GM21515 (cell line): ENCODE measurements at regions not wholly inside any gene's neighbourhood (a gene's known extent, or its start where the extent isn't known, plus 50 kb on each side); places are given as distances from the start of the nearest gene placed in this dataset.

Experiments
- ATAC-seq: cut with Tn5 transposase; IDR thresholded peaks from one replicate; pipeline ENCODE4 v1.9.1; 2021; ENCODE audit not compliant: unreplicated experiment

DNA sequence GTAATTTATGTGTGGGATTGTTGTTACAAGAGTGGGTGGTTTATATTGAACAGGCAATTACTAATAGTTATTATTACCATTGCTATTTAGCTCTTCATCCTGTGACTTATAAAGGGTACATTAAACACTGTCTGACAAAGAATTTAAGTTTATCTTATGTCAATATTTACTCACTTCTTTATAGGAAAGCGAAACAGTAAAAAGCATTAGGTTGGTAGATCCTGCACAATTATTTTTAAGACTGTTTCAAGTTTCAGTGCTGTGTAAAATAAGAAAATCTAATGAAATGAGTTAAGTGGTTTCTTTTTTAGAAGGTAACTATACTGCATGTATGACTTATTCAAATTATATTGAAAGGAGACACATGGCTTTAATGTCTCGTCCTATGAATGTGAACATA lies 135.8 kb upstream of the MAP3K7 start:
- no peak for ATAC-seq

DNA sequence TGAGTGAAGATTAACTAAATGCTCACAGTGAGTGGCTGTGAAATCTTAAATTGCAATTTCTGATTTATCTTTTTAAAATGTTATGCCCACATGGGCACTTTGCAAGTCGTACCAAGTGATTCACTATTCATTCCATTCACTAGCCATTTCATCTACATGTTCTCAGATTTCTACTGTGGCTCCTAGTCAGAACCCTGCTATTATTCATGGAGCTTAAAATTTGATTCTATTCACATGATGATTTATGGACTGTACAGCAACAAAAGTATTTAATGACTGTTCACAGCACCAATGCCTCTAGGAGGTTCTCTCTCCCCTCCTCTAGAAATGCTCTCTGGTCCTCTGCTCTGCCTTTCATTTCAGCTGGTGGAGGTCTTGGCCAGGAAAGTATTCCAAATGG lies 133.5 kb upstream of the MAP3K7 start:
- no peak for ATAC-seq

DNA sequence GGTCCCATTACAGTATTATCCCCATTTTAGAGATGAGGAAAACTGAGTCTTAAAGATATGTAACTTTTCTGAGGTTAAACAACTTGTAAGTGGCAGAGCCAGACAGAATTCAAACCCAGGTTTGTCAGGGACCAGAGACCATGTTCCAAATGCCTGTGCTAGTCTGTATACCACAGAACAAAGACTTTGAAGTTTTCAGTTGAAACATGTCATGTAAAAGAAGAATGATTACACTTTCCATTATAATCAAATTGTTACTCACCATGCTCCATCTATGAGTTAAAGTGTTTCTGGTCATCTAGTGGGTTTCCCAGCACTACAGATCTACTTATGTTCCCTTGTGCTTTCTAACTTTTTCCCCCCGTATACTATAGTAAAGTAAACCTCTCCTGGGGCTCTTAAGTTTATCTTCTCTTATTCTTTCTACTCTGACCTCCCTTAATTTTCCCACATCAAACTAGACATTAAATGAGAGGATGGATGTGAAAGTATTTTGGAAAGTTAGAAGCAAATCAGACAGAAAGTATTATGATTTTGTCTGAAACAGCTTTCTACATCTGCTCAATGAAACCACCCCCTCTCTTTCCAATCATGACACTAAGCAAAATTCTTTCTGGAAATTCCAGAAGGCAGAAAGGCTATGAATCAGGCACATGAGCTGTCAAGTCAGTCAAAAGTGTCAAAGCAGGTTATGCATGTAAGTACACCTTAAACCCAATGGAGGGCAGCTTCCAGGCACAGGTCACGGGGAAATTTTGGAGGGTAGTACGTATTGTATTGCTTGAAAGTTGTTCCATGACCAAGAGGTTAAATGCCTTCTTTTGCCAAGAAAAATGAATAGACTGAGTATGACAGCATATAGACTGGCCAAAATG lies 132.7 kb upstream of the MAP3K7 start:
- no peak for ATAC-seq

DNA sequence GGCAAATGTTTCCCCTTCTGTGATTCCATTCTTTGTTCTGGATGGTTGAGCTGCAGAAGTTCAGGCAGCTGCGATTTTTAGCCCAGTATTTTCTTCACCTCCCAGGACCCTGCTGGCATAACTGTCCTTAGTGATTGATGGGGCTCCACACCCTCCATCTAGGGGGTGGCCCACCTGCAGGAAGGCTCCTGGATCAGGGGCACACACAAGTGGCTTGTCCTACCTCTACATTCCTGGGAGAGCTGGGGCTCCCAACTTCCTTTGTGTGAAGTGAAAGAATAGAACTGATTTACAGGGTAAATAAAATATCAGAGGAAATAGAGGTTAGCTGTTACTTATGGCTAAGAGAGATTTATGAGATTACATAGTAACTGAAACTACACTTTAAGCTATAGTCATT lies 129.5 kb upstream of the MAP3K7 start:
- no peak for ATAC-seq

DNA sequence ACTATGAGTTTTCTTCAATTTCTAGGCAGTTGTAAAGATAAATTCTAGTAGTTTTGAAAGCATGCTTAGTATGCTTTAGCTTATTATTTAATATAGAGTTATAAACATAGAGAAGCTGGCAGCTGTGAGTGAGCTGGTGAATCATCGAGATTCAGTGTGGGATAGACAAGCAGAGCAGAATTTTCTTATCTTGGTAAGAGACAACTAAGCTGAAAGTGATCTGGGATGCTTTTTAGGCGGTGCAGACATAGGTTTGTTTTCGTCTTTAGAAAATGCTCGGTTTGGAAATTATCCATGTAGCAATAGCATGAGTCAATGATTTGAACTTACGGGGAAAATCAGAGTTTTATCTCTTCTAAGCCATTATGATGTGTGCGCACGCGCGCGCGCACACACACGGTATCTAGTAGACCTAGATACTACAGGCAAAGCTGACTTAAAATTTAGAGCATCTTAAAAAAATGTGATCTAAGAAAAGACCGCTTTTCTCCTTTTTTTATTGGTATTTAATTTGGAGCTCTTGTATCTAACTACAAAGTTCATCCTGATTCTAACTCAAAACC lies 128.3 kb upstream of the MAP3K7 start:
- ATAC-seq = no peak

DNA sequence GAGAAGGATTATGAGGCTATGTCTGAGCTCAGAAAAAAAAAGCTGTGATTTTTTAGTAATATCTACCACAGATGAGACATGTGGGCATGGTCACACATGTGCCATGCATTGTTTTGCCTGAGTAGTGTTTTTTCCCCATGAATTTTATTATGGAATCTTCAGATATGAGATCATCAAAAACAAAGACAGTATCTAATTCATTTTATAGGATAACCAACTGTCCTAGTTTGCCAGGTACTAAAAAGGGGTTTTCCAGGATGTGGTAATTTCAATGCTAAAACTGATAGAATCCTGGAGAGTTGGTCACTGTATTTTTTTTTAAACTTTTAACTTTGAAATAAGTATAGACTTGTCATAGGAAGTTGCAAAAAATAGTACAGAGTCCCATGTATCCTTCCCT lies 127.4 kb upstream of the MAP3K7 start:
- ATAC-seq = no peak

DNA sequence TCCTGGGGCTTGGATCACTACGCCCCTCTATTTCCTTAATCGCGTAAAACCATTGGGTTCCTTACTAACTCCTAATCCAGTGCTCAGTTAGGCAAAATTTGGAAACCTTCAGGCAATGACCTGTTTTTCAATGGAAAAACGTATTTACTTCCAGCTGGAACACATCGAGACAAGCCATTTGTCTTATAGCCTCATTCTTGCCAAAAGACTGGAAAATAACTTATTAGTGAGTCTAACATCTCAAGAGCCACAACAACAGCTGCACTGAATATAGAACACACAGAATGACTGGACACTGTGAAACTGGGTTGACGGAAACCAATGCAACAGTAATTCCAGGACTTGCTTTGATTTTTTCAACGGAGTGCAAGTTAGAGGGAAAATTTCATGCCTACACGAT lies 125.2 kb upstream of the MAP3K7 start:
- no peak for ATAC-seq

DNA sequence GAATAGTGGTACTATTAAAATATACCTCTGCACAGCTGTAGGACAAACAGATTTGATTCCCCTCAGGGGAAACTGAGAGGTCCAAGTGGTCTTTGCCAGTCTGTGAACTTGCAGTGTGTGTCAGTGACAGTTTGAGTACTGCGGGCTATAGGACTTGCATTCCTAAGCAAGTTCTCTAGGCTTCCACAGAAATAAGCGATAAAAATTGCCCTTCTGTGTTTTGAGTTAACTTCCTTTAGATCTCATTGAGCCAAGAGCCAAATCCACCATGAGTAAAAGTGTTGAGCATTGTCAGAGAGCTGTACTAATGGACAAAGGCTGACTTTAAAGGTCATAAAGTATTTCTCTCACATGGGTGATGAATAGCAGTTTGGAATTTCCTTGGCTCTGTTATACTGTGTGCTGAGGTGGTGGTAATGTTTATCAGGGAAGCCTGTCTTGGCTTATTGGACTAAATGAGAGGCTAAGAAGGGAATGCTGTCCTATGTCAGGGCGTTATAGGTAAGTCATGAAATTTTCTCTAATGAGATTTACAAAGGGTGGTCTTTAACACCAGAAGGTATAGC lies 122.6 kb upstream of the MAP3K7 start:
- no peak for ATAC-seq

DNA sequence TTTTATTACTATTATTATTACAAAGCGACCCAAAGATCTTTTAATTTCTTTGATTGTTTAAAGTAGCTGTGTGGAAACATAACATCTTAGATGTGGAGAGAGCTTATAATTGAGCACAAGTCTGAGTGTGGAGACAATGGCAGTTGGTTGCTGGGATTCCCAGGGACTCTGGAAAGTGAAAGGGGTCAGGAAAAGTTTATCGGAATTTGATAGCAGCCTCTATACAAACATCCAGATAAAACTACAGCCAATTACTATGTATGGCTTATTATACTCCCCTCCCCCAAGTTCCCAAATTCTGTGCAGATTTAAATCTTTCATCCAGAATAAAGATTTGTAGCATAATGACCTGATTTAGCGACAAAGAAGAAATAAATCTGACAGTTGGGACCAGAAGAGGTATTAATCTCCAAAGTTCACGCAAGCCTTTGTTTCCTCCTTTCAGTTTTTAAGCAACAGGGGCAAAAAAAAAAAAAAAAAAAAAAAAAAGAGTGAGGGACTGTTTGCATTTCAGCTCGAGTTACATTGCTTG lies 121.4 kb upstream of the MAP3K7 start:
- no peak for ATAC-seq

DNA sequence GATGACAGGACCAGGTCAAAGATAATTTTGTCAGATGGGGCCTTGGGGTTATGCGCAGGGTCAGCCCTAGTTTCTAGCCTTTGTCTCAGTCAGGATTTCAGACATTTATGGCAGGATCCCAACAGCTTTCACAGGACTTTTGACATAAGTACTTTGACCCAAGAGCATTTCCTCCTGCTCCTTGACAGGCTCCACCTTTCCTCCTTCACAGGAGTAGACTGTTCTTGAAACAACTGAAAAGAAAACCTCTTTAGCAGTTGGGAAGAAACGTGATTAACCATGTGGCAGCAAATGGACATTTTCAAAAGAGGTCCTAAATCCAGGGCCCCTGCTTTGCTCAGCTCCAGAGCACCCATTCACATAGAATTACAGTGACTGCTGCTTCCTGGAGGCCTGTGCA lies 120.4 kb upstream of the MAP3K7 start:
- no peak for ATAC-seq

DNA sequence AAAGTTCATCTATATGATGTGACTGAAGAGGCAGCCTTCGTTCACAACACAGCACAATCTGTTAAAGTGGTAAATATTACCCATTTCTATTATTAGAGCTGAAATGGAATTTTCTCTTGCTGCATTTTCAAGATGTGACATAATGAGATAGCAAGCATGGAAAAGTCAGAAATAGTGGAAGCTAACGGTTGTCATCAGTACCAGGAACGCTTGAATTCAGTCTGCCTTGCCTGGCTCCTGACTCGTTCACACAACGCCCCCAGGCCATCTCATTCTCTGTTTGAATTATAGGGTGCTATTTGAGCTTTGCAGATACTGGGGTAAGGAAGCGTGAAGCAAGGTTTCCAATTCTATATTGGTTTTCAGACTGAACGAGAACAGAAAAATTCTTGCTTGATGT lies 116.5 kb upstream of the MAP3K7 start:
- no peak for ATAC-seq

DNA sequence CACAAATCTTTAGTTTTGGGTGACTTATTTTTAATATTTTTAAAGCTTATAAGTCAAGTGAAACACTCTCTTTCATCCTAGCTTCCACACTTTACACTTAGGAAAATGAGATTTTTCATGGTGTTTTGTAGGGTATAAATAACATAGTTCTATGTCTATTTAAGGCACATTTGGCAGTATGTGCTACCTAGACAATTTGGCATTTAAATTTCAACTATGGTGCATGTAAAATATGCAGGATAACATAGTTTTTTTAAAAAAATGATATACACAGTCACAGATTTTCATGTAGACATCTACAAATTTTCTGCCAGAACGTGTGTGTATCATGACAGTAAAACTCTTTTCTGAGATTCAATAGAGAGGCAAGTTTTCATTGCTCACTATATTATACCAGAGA lies 115.1 kb upstream of the MAP3K7 start:
- no peak for ATAC-seq

DNA sequence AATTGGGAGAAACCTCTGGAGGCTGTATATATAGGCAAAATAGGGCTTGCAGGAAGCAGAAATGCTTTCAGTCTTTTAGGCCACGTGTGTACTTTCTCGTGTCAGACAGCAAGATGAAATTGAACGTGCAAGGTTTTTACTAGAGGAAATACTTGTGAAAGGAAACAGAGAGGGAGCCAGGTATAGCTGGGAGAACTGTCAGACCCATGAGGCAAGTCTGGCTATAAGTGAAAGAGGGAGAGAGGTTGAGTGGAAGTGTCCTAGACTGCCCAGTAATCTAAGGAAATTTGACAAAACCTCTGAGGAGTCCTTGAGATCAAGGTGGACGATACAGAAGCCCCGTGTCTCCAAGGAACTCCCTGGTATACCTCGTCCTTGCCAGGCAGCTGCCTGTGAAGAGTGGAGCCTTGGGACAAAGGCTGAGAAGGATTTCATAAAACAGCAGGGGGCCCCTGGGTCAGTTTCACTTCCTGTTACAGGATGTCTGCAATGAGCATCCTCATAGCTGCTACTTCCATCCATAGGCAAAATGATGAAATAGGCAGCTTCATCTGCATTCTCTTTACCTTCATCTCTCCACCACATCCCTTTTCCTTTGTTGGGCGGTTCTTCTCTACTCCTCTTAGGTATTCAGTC lies 114.4 kb upstream of the MAP3K7 start:
- ATAC-seq = peak; percentile 90

DNA sequence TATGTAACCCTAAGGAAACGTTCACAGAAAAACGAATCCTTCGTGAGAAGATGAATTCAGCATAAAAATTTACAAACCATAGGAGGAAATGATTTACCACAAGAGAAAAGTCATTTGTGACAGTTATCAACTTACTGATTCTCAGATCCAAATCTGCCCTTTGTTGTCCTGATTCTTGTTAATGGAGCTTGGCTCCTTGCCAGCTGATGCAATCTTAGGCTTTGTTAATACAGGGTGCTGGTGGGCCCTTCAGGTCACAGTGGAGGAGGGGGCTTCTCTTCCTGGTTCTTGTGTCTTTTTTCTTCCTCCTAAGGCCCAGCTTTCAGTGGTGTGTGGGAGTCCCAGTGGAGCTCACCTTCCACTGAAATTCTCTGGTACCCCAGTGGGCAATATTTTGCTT lies 108.4 kb upstream of the MAP3K7 start:
- no peak for ATAC-seq

DNA sequence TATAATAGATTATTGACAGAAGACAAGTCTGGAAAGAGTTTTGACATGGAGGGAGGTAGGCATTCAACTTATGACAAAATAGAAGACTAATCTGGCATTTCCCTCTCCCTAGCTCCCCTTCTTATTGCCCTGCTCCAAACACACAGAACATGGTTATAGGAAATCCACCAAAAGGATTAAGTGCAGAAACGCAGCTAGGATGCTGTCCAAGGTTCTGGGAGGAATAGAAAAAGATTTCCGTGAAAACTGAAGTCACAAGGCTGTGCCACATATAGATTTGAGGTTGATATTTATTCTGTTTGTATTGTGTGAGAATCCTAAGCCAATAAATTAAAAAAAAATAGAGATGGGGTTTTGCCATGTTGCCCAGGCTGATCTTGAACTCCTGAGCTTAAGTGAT lies 107.9 kb upstream of the MAP3K7 start:
- no peak for ATAC-seq

DNA sequence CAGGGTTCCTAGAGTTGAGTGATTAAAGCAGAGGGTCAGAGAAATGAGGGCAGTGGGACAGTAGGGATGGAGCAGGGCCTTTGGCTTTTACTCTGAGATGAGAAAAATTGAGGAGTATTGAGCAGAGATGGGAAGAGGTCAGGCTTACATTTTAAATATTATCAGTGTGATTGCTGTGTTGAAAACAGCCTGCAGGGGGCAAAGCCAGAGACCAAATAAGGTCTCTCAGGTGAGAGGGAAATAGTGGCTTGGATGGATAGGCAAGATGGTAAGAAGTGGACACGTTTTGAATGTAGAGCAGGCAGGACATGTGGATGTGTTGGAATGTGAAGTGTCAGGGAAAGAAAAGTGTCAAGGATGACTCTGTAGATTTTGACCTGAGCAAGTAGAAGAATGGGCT lies 105.0 kb upstream of the MAP3K7 start:
- no peak for ATAC-seq

DNA sequence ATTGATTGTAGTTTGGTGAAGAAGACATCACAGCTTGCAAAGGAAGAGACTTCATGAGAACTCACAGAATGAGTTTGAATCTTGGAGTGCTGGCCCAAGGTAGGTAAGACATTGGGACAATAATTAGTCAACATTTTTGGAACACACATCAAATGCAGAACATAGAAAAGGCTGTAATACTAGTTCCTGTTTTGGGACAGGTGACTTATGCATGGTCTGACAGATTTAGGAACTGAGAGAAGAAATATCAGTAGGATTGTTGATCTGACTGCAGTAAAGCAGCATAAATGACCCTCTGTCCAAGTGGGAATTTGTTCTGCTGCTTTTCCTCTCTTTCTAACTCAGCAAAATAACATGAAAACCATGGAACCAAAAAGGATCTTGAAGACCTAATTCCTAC lies 102.3 kb upstream of the MAP3K7 start:
- no peak for ATAC-seq

DNA sequence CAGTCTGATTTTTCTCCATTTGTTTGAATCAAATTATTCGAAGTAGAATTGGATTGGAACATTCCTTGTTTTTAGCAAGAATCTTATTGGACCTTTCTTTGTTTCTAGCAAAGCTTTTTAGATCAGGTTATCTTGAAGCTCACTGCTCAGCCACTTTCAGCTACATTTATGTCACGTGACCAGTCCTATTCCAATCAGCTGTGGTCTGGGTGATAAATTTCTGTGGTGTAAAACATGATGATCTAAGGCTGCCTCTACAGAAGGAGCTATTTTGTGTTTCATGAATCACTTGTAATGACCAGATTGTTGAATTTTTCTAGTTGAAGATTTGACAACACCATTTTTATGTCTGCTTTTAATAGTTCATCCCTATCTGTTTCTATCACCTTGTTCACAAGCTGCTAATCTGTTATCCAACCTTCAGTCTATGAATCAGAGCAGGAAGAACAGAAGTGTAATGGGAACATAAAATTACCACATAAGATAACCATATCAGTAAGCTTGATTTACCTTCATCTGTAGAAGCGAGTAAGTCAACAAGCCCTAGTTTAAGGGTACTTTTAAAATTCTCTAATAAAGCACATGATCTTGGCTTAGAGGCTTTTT lies 101.0 kb upstream of the MAP3K7 start:
- ATAC-seq = no peak

DNA sequence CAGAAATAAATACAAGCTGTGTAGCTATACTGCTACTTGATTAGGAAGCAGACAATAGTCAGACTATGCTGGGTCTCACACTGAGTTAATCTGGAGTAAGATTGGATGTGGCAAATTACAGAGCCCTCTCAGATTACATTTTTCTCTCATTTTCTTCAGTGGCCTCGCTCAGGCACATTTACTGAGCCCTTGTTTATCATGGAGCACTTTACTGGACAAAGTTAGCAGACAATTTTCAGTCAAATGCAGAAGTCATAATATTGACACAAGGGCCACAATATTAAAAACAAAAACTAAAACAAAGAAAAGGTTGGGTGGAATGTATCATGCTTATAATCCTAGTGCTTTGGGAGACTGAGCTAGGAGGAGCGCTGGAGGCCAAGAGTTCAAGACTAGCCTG lies 95.0 kb upstream of the MAP3K7 start:
- no peak for ATAC-seq

DNA sequence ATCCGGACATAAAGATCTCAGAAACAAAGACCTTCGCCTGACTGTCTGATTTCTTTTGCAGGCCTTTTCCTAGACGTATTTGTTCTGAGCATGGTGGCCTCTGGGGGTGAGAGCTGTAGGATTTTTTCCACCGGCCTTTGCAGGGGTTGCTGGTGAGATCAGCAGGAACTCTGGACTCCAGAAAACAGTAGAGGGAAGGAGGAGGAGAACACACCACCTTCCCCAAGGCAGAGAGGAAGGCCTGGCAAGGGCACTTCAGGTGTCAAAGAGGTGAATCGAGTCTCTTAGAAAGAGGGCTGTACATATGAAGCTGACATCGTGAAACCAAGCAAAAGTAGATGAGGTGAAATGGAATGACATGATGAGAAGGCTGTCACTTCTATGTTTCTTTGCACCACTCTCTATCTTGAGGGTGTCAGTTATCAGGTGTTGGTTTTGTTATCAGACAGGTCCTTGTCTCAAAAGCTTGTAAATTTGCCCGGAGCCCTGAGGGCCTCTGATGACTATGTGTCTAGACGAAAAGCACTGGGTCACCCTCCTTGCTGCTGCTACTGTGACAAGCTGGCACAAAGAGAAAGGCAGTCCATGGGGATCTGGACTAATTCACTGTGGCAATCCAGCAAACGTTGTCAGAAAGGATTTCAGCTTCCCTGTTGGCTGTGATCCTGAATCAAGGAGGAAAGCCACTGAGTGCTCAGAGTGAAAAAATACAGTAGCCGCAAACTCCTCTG lies 91.3 kb upstream of the MAP3K7 start:
- no peak for ATAC-seq

DNA sequence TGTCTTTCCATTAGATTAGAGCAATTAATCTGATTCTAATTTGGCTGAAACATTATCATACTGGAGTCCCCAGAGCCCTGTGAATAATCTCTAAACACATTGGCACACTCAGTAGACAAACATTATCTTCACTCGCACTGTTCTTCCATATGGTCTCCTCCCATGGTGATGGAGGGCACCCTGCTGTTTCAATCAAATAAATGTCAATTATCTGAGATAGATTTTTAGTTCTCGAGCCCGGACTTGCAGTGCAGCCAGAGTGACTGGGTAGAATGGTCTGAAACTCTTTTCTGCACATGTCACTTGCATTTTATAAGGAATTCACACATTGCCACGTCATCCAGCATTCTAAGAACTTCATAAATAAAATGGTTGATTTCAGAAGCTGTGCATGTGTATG lies 90.6 kb upstream of the MAP3K7 start:
- no peak for ATAC-seq
